Activated naive CD4-positive, alpha-beta T cell treated with anti-CD3 and anti-CD28 coated beads, Interleukin-2, amount 10 ng/mL, durations not matched to agents 7 days and 5 days (primary cell): ENCODE measurements at regions not wholly inside any gene's neighbourhood (a gene's known extent, or its start where the extent isn't known, plus 50 kb on each side); places are given as distances from the start of the nearest gene placed in this dataset.

ENCODE experiments used
- CTCF ChIA-PET: fragments of 350-600 bp; sonication (Branson Sonifier 250); formaldehyde crosslinking; loops from one replicate; lab custom pipeline; 2021; ENCODE audit warnings: antibody characterized with exemption; lab: Charles Lee
- DNase-seq: peaks from one replicate; pipeline ENCODE4 v3.0.0-alpha.2; 2020
- H3K27ac Mint-ChIP-seq: one replicate; pipeline ENCODE4 v1.8.0; 2021; ENCODE audit warnings: mild to moderate bottlenecking, moderate library complexity, mixed read lengths
- H3K27me3 Mint-ChIP-seq: one replicate; pipeline ENCODE4 v1.8.0; 2021; ENCODE audit warnings: mild to moderate bottlenecking, mixed read lengths
- H3K36me3 Mint-ChIP-seq: one replicate; pipeline ENCODE4 v1.8.0; 2021; ENCODE audit warnings: mixed read lengths
- H3K4me1 Mint-ChIP-seq: one replicate; pipeline ENCODE4 v1.8.0; 2021; ENCODE audit warnings: mixed read lengths
- H3K4me3 Mint-ChIP-seq: one replicate; pipeline ENCODE4 v1.8.0; 2021; ENCODE audit warnings: mild to moderate bottlenecking, moderate library complexity, mixed read lengths
- H3K9me3 Mint-ChIP-seq: one replicate; pipeline ENCODE4 v1.8.0; 2021; ENCODE audit warnings: mixed read lengths

- Mint-ChIP-seq H3K9me3 (no peaks in the 10 kb centered on the region), H3K4me1 (no peaks in the 10 kb centered on the region), H3K27ac (no peak overlapping the region), H3K4me3 (no peak overlapping the region), H3K27me3 (no peaks in the 10 kb centered on the region), H3K36me3 (no peaks in the 10 kb centered on the region)
- CTCF ChIA-PET, result no interaction called here
- no peak for DNase-seq
These were observed 682.6 kb upstream of the NECTIN3 start for GRCh38 chr3:110389005-110389404.

GRCh38 chr3:110390372-110390771, 681.2 kb upstream of the NECTIN3 start:
- H3K4me3 Mint-ChIP-seq, result no peak overlapping the region
- no peaks in the 10 kb centered on the region for H3K27me3 Mint-ChIP-seq
- CTCF ChIA-PET, result no interaction called here

GRCh38 chr3:110391042-110391441, 680.6 kb upstream of the NECTIN3 start:
- Mint-ChIP-seq H3K9me3 (no peaks in the 10 kb centered on the region), H3K27ac (no peak overlapping the region), H3K4me1 (no peaks in the 10 kb centered on the region), H3K36me3 (no peaks in the 10 kb centered on the region), H3K27me3 (no peaks in the 10 kb centered on the region), H3K4me3 (no peak overlapping the region)
- CTCF ChIA-PET, result no interaction called here
- DNase-seq, result no peak

More at GRCh38 chr3:110390372-110390771, 681.2 kb upstream of the NECTIN3 start:
- Mint-ChIP-seq H3K4me1 (no peaks in the 10 kb centered on the region), H3K27ac (no peak overlapping the region), H3K9me3 (no peaks in the 10 kb centered on the region), H3K36me3 (no peaks in the 10 kb centered on the region)
- DNase-seq, result no peak

GRCh38 chr3:110391640-110392395, 679.8 kb upstream of the NECTIN3 start:
- Mint-ChIP-seq H3K27me3 (no peaks in the 10 kb centered on the region), H3K36me3 (no peaks in the 10 kb centered on the region), H3K4me3 (no peak overlapping the region), H3K9me3 (no peaks in the 10 kb centered on the region), H3K4me1 (no peaks in the 10 kb centered on the region), H3K27ac (no peak overlapping the region)
- DNase-seq, result no peak
- CTCF ChIA-PET, result no interaction called here

DNA sequence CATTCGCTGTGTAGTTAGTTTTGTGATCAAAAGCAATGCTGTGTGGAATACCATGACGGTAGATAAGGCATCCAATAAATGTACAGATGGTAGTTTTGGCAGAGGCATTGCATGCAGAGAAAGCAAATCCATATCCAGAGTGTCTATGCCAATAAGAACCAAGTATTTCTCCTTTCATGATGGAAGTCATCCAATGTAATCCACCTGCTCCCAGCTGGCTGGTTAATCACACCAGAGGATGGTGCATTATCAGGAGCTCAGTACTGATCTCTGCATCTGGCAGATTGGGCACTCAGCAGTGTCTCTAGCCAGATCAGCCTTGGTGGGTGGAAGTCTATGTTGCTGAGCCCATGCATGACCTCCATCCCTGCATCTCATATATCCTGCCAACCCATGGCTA, 677.7 kb upstream of the NECTIN3 start:
- Mint-ChIP-seq H3K27ac (no peak overlapping the region), H3K27me3 (no peaks in the 10 kb centered on the region), H3K9me3 (no peaks in the 10 kb centered on the region), H3K36me3 (no peaks in the 10 kb centered on the region), H3K4me3 (no peak overlapping the region), H3K4me1 (no peaks in the 10 kb centered on the region)
- CTCF ChIA-PET, result no interaction called here
- DNase-seq, result no peak

GRCh38 chr3:110397115-110397514, 674.5 kb upstream of the NECTIN3 start:
- H3K36me3 Mint-ChIP-seq, result no peaks in the 10 kb centered on the region
- CTCF ChIA-PET, result no interaction called here
- DNase-seq, result no peak
- H3K4me1 Mint-ChIP-seq, result no peaks in the 10 kb centered on the region
- no peak overlapping the region for H3K4me3 Mint-ChIP-seq
- H3K9me3 Mint-ChIP-seq, result peaks cover 1% of the 10 kb centered on the region
- H3K27ac Mint-ChIP-seq, result no peak overlapping the region
- no peaks in the 10 kb centered on the region for H3K27me3 Mint-ChIP-seq

GRCh38 chr3:110400315-110400714, 671.3 kb upstream of the NECTIN3 start:
- no peaks in the 10 kb centered on the region for H3K4me1 Mint-ChIP-seq
- no peaks in the 10 kb centered on the region for H3K27me3 Mint-ChIP-seq
- no peak for DNase-seq
- H3K27ac Mint-ChIP-seq, result no peak overlapping the region
- H3K36me3 Mint-ChIP-seq, result no peaks in the 10 kb centered on the region
- H3K9me3 Mint-ChIP-seq, result peaks cover 1% of the 10 kb centered on the region
- CTCF ChIA-PET, result no interaction called here
- no peak overlapping the region for H3K4me3 Mint-ChIP-seq

GRCh38 chr3:110405830-110406585, 665.6 kb upstream of the NECTIN3 start:
- Mint-ChIP-seq H3K27ac (no peak overlapping the region), H3K4me3 (no peak overlapping the region), H3K4me1 (no peaks in the 10 kb centered on the region), H3K9me3 (no peaks in the 10 kb centered on the region), H3K36me3 (no peaks in the 10 kb centered on the region), H3K27me3 (no peaks in the 10 kb centered on the region)
- DNase-seq, result no peak
- CTCF ChIA-PET, result no interaction called here

GRCh38 chr3:110413266-110413665, 658.4 kb upstream of the NECTIN3 start:
- no peak overlapping the region for H3K4me3 Mint-ChIP-seq
- no peaks in the 10 kb centered on the region for H3K36me3 Mint-ChIP-seq
- no peak overlapping the region for H3K27ac Mint-ChIP-seq
- no peaks in the 10 kb centered on the region for H3K9me3 Mint-ChIP-seq
- no peaks in the 10 kb centered on the region for H3K4me1 Mint-ChIP-seq
- CTCF ChIA-PET, result no interaction called here
- no peaks in the 10 kb centered on the region for H3K27me3 Mint-ChIP-seq
- no peak for DNase-seq

- no peaks in the 10 kb centered on the region for H3K27me3 Mint-ChIP-seq
These were observed 657.5 kb upstream of the NECTIN3 start for GRCh38 chr3:110413807-110414748.

GRCh38 chr3:110414855-110415254, 656.8 kb upstream of the NECTIN3 start:
- DNase-seq, result no peak
- Mint-ChIP-seq H3K9me3 (no peaks in the 10 kb centered on the region), H3K36me3 (no peaks in the 10 kb centered on the region), H3K27ac (no peak overlapping the region), H3K4me1 (no peaks in the 10 kb centered on the region), H3K27me3 (no peaks in the 10 kb centered on the region), H3K4me3 (no peak overlapping the region)
- CTCF ChIA-PET, result interaction anchor here (0.6 kb wide), 1 partner anchor 795 kb away, joined by 4 read pairs; no protein-coding TSS in a partner anchor

More at GRCh38 chr3:110413807-110414748, 657.5 kb upstream of the NECTIN3 start:
- DNase-seq, result no peak
- no peaks in the 10 kb centered on the region for H3K9me3 Mint-ChIP-seq
- H3K4me1 Mint-ChIP-seq, result no peaks in the 10 kb centered on the region
- no peaks in the 10 kb centered on the region for H3K36me3 Mint-ChIP-seq
- H3K4me3 Mint-ChIP-seq, result no peak overlapping the region
- H3K27ac Mint-ChIP-seq, result no peak overlapping the region
- CTCF ChIA-PET, result interaction anchor here (0.6 kb wide), 1 partner anchor 795 kb away, joined by 4 read pairs; no protein-coding TSS in a partner anchor

GRCh38 chr3:110419096-110419495, 652.5 kb upstream of the NECTIN3 start:
- no peaks in the 10 kb centered on the region for H3K9me3 Mint-ChIP-seq
- no peaks in the 10 kb centered on the region for H3K27me3 Mint-ChIP-seq
- H3K27ac Mint-ChIP-seq, result no peak overlapping the region
- no peaks in the 10 kb centered on the region for H3K36me3 Mint-ChIP-seq
- CTCF ChIA-PET, result no interaction called here
- DNase-seq, result no peak
- H3K4me1 Mint-ChIP-seq, result no peaks in the 10 kb centered on the region
- H3K4me3 Mint-ChIP-seq, result no peak overlapping the region

DNA sequence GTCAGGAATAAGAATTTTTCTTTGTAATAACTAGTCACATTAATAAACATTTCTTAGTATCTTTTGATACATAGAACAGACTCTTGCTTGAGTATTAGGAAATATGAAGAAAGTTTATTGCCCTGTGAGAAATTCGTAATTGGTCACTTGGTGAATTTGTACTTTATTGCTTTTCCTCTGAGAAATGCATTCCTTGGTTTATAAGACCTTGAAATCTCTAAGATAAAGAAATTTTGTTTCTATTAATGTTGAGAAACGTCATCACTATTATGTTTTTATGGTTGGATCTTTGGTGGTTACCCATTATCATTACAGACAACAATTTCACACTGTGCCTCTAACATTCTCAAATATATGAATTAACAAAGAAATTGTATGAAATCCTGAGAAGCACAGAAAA, 652.0 kb upstream of the NECTIN3 start:
- Mint-ChIP-seq H3K36me3 (no peaks in the 10 kb centered on the region), H3K27ac (no peak overlapping the region), H3K9me3 (no peaks in the 10 kb centered on the region), H3K27me3 (no peaks in the 10 kb centered on the region), H3K4me1 (no peaks in the 10 kb centered on the region), H3K4me3 (no peak overlapping the region)
- CTCF ChIA-PET, result no interaction called here
- DNase-seq, result no peak

DNA sequence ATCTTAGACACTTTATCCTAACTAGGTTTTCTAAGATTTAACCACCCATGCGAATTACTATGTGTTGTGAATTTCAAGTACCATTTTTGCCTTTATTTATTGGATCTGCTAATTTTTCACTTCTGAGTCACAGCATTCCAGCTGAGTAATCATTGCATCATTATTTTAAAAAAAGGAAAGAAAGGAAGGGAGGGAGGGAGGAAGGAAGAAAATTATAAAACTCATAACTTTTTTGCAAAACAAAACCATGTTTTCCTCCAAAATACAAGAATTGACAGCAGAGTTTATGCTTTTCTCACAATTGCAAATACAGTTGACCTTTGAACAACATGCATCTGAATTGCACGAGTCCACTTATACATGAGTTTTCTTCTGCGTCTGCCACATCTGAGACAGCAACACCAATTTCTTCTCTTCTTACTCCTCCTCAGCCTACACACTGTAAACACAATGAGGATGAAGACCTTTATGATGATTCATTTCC, 651.4 kb upstream of the NECTIN3 start:
- H3K4me1 Mint-ChIP-seq, result no peaks in the 10 kb centered on the region
- no peaks in the 10 kb centered on the region for H3K9me3 Mint-ChIP-seq
- peak overlapping the region; percentile 19 for H3K27ac Mint-ChIP-seq
- no peaks in the 10 kb centered on the region for H3K27me3 Mint-ChIP-seq
- no peak overlapping the region for H3K4me3 Mint-ChIP-seq
- H3K36me3 Mint-ChIP-seq, result no peaks in the 10 kb centered on the region
- CTCF ChIA-PET, result no interaction called here
- no peak for DNase-seq
